Keratinocyte (primary cell): ENCODE measurements at regions not wholly inside any gene's neighbourhood (a gene's known extent, or its start where the extent isn't known, plus 50 kb on each side); places are given as distances from the start of the nearest gene placed in this dataset.

Experiments used
- DNase-seq: peaks from one replicate; pipeline ENCODE4 v3.0.0-alpha.2; 2011; ENCODE audit warnings: low read depth, missing footprints, low spot score
- FAIRE-seq: peaks from 2 replicates; lab custom pipeline; 2011; peaks lifted over from hg19 to GRCh38; lab: Jason Lieb, UNC
- H2AFZ ChIP-seq: 2 replicates; pipeline ENCODE4 v1.6.0; 2012; ENCODE audit warnings: low read length, control low read depth, inconsistent platforms; ENCODE audit not compliant: control insufficient read depth
- H3K27ac ChIP-seq: 2 replicates; pipeline ENCODE4 v1.5.1; 2011; ENCODE audit warnings: low read length; ENCODE audit not compliant: control insufficient read depth, insufficient read depth
- H3K27me3 ChIP-seq: 3 replicates; pipeline ENCODE4 v1.6.0; 2011; ENCODE audit warnings: low read length; ENCODE audit not compliant: control insufficient read depth, insufficient read depth; ENCODE audit errors: extremely low read depth
- H3K36me3 ChIP-seq, 2 experiments: 2 replicates in 1 of 2; 3 replicates in 1 of 2; pipeline ENCODE4 v1.5.1; 2011; ENCODE audit warnings: low read length in 2 of 2, mild to moderate bottlenecking in 1 of 2; ENCODE audit not compliant: control insufficient read depth in 2 of 2, insufficient read depth in 2 of 2; ENCODE audit errors: extremely low read depth in 1 of 2
- H3K4me1 ChIP-seq: 3 replicates; pipeline ENCODE4 v1.5.1; 2011; ENCODE audit warnings: low read length; ENCODE audit not compliant: control insufficient read depth, insufficient read depth; ENCODE audit errors: extremely low read depth
- H3K4me2 ChIP-seq: 3 replicates; pipeline ENCODE4 v1.6.0; 2011; ENCODE audit warnings: low read depth, low read length; ENCODE audit not compliant: control insufficient read depth, insufficient read depth; ENCODE audit errors: extremely low read depth
- H3K4me3 ChIP-seq, 3 experiments: fragments of 200-600 bp in 1 of 3; sonication (generic) in 1 of 3; 2 replicates in 2 of 3; 3 replicates in 1 of 3; pipeline ENCODE4 v1.5.1; 2011 to 2016; ENCODE audit warnings: low read length in 3 of 3, mild to moderate bottlenecking in 3 of 3, control low read depth in 2 of 3, inconsistent platforms in 1 of 3, low read depth in 1 of 3, mixed read lengths in 1 of 3, mixed run types in 1 of 3, moderate library complexity in 1 of 3; ENCODE audit not compliant: control insufficient read depth in 2 of 3, insufficient read depth in 2 of 3; ENCODE audit errors: extremely low read depth in 1 of 3
- H3K79me2 ChIP-seq: 2 replicates; pipeline ENCODE4 v1.6.0; 2012; ENCODE audit warnings: low read length; ENCODE audit not compliant: control insufficient read depth, insufficient read depth
- H3K9ac ChIP-seq: 3 replicates; pipeline ENCODE4 v1.6.0; 2011; ENCODE audit warnings: low read length; ENCODE audit not compliant: control insufficient read depth, insufficient read depth; ENCODE audit errors: extremely low read depth
- H3K9me1 ChIP-seq: 3 replicates; pipeline ENCODE4 v1.6.0; 2011; ENCODE audit warnings: low read length; ENCODE audit not compliant: control insufficient read depth, insufficient read depth; ENCODE audit errors: extremely low read depth
- H3K9me3 ChIP-seq: 2 replicates; pipeline ENCODE4 v1.5.1; 2012; ENCODE audit warnings: low read depth, low read length; ENCODE audit not compliant: control insufficient read depth
- H4K20me1 ChIP-seq: 3 replicates; pipeline ENCODE4 v1.6.0; 2011; ENCODE audit warnings: low read length; ENCODE audit not compliant: control insufficient read depth, insufficient read depth; ENCODE audit errors: extremely low read depth
- EZH2 ChIP-seq: IDR thresholded peaks from one replicate; pipeline ENCODE4 v1.6.1; 2012; ENCODE audit warnings: inconsistent platforms, mild to moderate bottlenecking, low read length, moderate library complexity
- dilution Hi-C: fragments of 300-500 bp; cut with MboI; formaldehyde crosslinking; loops from one replicate; pipeline ENCODE4 v1.7.0; 2020; ENCODE audit warnings: low sequenced_read_pairs; ENCODE audit not compliant: extremely low pct_ligation_motif_present
- TF ChIP-seq, protein P1 (sequence below), 3 experiments: IDR thresholded peaks in 1 of 3; conservative IDR thresholded peaks in 1 of 3; optimal IDR thresholded peaks in 1 of 3; 2 replicates in 2 of 3; 3 replicates in 1 of 3; pipeline versions ENCODE3 to v1.5.1; 2011; ENCODE audit warnings: low read length in 3 of 3, mild to moderate bottlenecking in 3 of 3, moderate library complexity in 2 of 3, control low read depth in 1 of 3, inconsistent platforms in 1 of 3; ENCODE audit not compliant: insufficient read depth in 2 of 3; ENCODE audit errors: extremely low read depth in 1 of 3

DNA sequence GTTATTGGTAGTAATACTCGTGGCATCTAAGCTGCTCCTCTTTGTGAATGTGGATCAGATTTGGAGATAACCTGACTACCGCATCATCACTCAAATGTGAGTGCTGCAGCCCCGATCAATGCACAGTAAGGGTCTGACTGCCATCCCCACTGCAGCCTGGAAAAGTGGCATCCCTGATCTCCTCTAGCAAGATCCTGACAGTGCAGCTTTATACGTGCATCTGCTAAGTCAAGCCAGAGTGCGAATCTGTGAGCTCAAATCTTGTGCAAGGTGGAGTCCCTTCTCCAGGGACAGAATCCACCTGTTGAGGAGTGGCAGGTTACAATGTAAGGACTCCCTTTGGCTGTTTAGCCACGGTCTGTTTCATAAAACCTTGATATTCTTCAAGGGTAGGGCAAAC is 215.0 kb upstream of the EXOC2 start:
- DNase-seq (no peak), FAIRE-seq (no peak)
- H3K4me3 ChIP-seq: no peak overlapping the region
- no peaks in the 10 kb centered on the region for H3K9me3 ChIP-seq
- no peak overlapping the region for H2AFZ ChIP-seq
- no peaks in the 10 kb centered on the region for H3K4me1 ChIP-seq
- H3K79me2 ChIP-seq: no peaks in the 10 kb centered on the region
- H3K9me1 ChIP-seq: no peaks in the 10 kb centered on the region
- dilution Hi-C loops: no loop called here
- no peak overlapping the region for H3K27ac ChIP-seq
- H3K36me3 ChIP-seq: no peaks in the 10 kb centered on the region
- H3K9ac ChIP-seq: no peak overlapping the region
- TF ChIP-seq, protein P1, sequence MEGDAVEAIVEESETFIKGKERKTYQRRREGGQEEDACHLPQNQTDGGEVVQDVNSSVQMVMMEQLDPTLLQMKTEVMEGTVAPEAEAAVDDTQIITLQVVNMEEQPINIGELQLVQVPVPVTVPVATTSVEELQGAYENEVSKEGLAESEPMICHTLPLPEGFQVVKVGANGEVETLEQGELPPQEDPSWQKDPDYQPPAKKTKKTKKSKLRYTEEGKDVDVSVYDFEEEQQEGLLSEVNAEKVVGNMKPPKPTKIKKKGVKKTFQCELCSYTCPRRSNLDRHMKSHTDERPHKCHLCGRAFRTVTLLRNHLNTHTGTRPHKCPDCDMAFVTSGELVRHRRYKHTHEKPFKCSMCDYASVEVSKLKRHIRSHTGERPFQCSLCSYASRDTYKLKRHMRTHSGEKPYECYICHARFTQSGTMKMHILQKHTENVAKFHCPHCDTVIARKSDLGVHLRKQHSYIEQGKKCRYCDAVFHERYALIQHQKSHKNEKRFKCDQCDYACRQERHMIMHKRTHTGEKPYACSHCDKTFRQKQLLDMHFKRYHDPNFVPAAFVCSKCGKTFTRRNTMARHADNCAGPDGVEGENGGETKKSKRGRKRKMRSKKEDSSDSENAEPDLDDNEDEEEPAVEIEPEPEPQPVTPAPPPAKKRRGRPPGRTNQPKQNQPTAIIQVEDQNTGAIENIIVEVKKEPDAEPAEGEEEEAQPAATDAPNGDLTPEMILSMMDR (optimal IDR thresholded peaks at IDR 0.05 in 1 of 3, IDR thresholded peaks at IDR 0.05 in 1 of 3, conservative IDR thresholded peaks at IDR 0.05 in 1 of 3; ENCODE audit: extremely low read depth in 1 of 3, insufficient read depth in 2 of 3, low read length in 3 of 3): no peak
- no peak for TF ChIP-seq EZH2
- no peaks in the 10 kb centered on the region for H3K27me3 ChIP-seq
- no peak overlapping the region for H3K4me2 ChIP-seq
- H4K20me1 ChIP-seq: no peaks in the 10 kb centered on the region

DNA sequence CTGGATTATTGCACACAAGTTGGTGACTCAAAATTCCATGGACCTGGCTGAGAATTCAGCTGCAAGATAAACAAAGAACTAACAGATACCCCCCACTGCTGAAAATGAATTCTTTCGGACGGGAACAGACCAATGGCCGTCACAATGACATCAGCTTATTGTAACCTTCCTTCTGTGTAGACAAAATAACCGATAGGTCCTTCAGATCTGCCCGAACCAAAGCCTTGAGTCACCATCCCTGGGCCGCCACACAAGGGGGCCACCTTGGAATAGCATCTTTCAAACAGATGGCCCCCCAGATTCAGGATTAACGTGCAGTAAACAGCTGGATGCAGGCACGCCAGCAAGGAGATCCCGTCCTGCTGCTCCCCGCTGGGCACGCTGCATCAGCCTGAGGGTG is 214.0 kb upstream of the EXOC2 start:
- DNase-seq (no peak), FAIRE-seq (no peak)
- dilution Hi-C loops: no loop called here

More for the DNA sequence above, 214.0 kb upstream of the EXOC2 start:
- H3K9me1 ChIP-seq: no peaks in the 10 kb centered on the region
- TF ChIP-seq, protein P1 (optimal IDR thresholded peaks at IDR 0.05 in 1 of 3, IDR thresholded peaks at IDR 0.05 in 1 of 3, conservative IDR thresholded peaks at IDR 0.05 in 1 of 3; ENCODE audit: extremely low read depth in 1 of 3, insufficient read depth in 2 of 3, low read length in 3 of 3): no peak
- no peak for TF ChIP-seq EZH2
- no peak overlapping the region for H3K4me3 ChIP-seq
- H3K4me1 ChIP-seq: no peaks in the 10 kb centered on the region
- no peak overlapping the region for H2AFZ ChIP-seq
- no peaks in the 10 kb centered on the region for H4K20me1 ChIP-seq
- no peak overlapping the region for H3K9ac ChIP-seq
- H3K9me3 ChIP-seq: no peaks in the 10 kb centered on the region
- no peaks in the 10 kb centered on the region for H3K27me3 ChIP-seq
- no peaks in the 10 kb centered on the region for H3K79me2 ChIP-seq
- H3K27ac ChIP-seq: no peak overlapping the region
- no peaks in the 10 kb centered on the region for H3K36me3 ChIP-seq
- H3K4me2 ChIP-seq: no peak overlapping the region
